Vagina (tissue), 2 donors: ENCODE measurements at regions not wholly inside any gene's neighbourhood (a gene's known extent, or its start where the extent isn't known, plus 50 kb on each side); places are given as distances from the start of the nearest gene placed in this dataset.

ENCODE experiments used
- POLR2A ChIP-seq, 2 donors: fragments of 450-650 bp; IDR thresholded peaks; one replicate each; pipeline ENCODE4 v1.6.1; 2017; ENCODE audit warnings: antibody characterized with exemption in 2 of 2, mild to moderate bottlenecking in 2 of 2, moderate library complexity in 2 of 2
- TF ChIP-seq, protein P1 (sequence below), 3 experiments: fragments of 450-650 bp in 2 of 3; fragments of 200-600 bp in 1 of 3; sonication (generic) in 1 of 3; IDR thresholded peaks; one replicate each; pipeline ENCODE4 v1.5.1; 2017 to 2019; ENCODE audit warnings: antibody characterized with exemption in 3 of 3, mild to moderate bottlenecking in 2 of 3, moderate library complexity in 2 of 3

DNA sequence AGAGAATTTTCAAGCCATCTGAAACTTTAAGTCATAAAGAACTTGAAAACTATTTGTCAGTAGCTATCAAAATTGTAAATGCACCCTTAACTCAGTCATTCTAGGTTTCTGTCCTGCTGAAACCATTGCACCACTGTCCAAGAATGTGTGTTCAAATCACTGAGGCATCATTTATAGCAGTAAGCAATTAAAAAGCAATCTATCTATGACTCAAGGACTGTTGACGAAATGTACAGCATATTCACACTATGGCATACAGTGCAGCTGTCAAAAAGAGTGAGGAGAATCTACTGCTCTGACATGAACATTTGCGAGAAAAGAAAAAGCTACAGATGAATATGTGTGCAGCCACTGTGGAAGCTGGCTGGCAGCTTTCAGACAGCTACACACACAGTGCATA lies 71.2 kb downstream of the ING1 start:
- no peak for TF ChIP-seq POLR2A (IDR thresholded peaks at IDR 0.05)
- TF ChIP-seq, protein P1, sequence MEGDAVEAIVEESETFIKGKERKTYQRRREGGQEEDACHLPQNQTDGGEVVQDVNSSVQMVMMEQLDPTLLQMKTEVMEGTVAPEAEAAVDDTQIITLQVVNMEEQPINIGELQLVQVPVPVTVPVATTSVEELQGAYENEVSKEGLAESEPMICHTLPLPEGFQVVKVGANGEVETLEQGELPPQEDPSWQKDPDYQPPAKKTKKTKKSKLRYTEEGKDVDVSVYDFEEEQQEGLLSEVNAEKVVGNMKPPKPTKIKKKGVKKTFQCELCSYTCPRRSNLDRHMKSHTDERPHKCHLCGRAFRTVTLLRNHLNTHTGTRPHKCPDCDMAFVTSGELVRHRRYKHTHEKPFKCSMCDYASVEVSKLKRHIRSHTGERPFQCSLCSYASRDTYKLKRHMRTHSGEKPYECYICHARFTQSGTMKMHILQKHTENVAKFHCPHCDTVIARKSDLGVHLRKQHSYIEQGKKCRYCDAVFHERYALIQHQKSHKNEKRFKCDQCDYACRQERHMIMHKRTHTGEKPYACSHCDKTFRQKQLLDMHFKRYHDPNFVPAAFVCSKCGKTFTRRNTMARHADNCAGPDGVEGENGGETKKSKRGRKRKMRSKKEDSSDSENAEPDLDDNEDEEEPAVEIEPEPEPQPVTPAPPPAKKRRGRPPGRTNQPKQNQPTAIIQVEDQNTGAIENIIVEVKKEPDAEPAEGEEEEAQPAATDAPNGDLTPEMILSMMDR (IDR thresholded peaks at IDR 0.05): no peak
